Natural killer cell (primary cell): ENCODE measurements at regions not wholly inside any gene's neighbourhood (a gene's known extent, or its start where the extent isn't known, plus 50 kb on each side); places are given as distances from the start of the nearest gene placed in this dataset.
A peak's percentile ranks its signal among the peaks of the same experiment; 100 is the strongest.

ENCODE experiments used
- ATAC-seq, 3 donors: fragments of 150-1000 bp in 2 of 3; fragments of 200-7000 bp in 1 of 3; cut with Tn5 transposase; 1 replicate in 1 of 3; 2 replicates in 2 of 3; pipeline ENCODE4 v1.10.0; 2021; ENCODE audit warnings: mild to moderate bottlenecking in 2 of 3, moderate library complexity in 2 of 3
- DNase-seq, 2 donors: peaks; one replicate each; pipeline versions ENCODE4 v3.0.0 to v3.0.0-alpha.2; 2013 to 2021; ENCODE audit warnings: mixed read lengths in 1 of 2
- H3K27ac ChIP-seq: one replicate; pipeline ENCODE4 v1.5.1; 2013; ENCODE audit warnings: mild to moderate bottlenecking, low read length
- H3K27me3 ChIP-seq: one replicate; pipeline ENCODE4 v1.6.1; 2013; ENCODE audit warnings: low read length; ENCODE audit not compliant: control insufficient read depth, insufficient read depth
- H3K36me3 ChIP-seq: one replicate; pipeline ENCODE4 v1.6.1; 2013; ENCODE audit warnings: low read length; ENCODE audit not compliant: control insufficient read depth, insufficient read depth
- H3K4me1 ChIP-seq: one replicate; pipeline ENCODE4 v1.6.1; 2013; ENCODE audit warnings: low read length; ENCODE audit not compliant: control insufficient read depth, insufficient read depth
- H3K4me3 ChIP-seq: one replicate; pipeline ENCODE4 v1.5.1; 2013; ENCODE audit warnings: low read length
- H3K9me3 ChIP-seq: one replicate; pipeline ENCODE4 v1.6.1; 2013; ENCODE audit warnings: low read length; ENCODE audit not compliant: control insufficient read depth, insufficient read depth
- H3K27ac Mint-ChIP-seq, 2 donors: one replicate each; pipeline ENCODE4 v1.8.0; 2022; ENCODE audit warnings: mild to moderate bottlenecking in 2 of 2, mixed read lengths in 2 of 2, moderate library complexity in 1 of 2
- H3K27me3 Mint-ChIP-seq, 2 donors: one replicate each; pipeline ENCODE4 v1.8.0; 2022; ENCODE audit warnings: low read depth in 2 of 2, mixed read lengths in 2 of 2
- H3K36me3 Mint-ChIP-seq: one replicate; pipeline ENCODE4 v1.8.0; 2022; ENCODE audit warnings: mixed read lengths
- H3K4me1 Mint-ChIP-seq, 2 donors: one replicate each; pipeline ENCODE4 v1.8.0; 2022; ENCODE audit warnings: mixed read lengths in 2 of 2
- H3K4me3 Mint-ChIP-seq: one replicate; pipeline ENCODE4 v1.8.0; 2022; ENCODE audit warnings: mild to moderate bottlenecking, moderate library complexity, mixed read lengths
- H3K9me3 Mint-ChIP-seq, 2 donors: one replicate each; pipeline ENCODE4 v1.8.0; 2022; ENCODE audit warnings: mixed read lengths in 2 of 2
- CTCF ChIP-seq: fragments of 200-600 bp; IDR thresholded peaks from one replicate; pipeline ENCODE4 v1.8.0; 2022; ENCODE audit warnings: antibody characterized with exemption
- WGBS: methylation state at CpG from one replicate; pipeline ENCODE4 v1.1.7; 2013; ENCODE audit warnings: missing lambda C conversion rate; ENCODE audit not compliant: insufficient coverage; 5-methylcytosine and 5-hydroxymethylcytosine counted together
- intact Hi-C: fragments of 100-400 bp; cut with micrococcal nuclease; formaldehyde crosslinking; loops from one replicate; pipeline ENCODE4 v1.14.2; 2022

- Histone ChIP-seq H3K27ac (no peak overlapping the region), H3K9me3 (no peaks in the 10 kb centered on the region), H3K4me3 (no peak overlapping the region), H3K27me3 (no peaks in the 10 kb centered on the region), H3K36me3 (no peaks in the 10 kb centered on the region), H3K4me1 (no peaks in the 10 kb centered on the region)
- TF ChIP-seq CTCF = no peak
- ATAC-seq = no peak
- WGBS = 78% methylated on average over 3 of the region's 3 CpGs
- Mint-ChIP-seq H3K4me1 (no peaks in the 10 kb centered on the region), H3K4me3 (no peak overlapping the region), H3K27me3 (no peaks in the 10 kb centered on the region), H3K9me3 (peaks cover 9 to 10% of the 10 kb centered on the region in 2 donors), H3K36me3 (no peaks in the 10 kb centered on the region), H3K27ac (no peak overlapping the region)
- DNase-seq = no peak
- intact Hi-C loops = no loop called here
Observed at GRCh38 chr3:34475851-34476250, 677.4 kb downstream of the PDCD6IP start.

- Histone ChIP-seq H3K27ac (no peak overlapping the region), H3K36me3 (no peaks in the 10 kb centered on the region), H3K4me1 (no peaks in the 10 kb centered on the region), H3K4me3 (no peak overlapping the region), H3K9me3 (no peaks in the 10 kb centered on the region), H3K27me3 (no peaks in the 10 kb centered on the region)
- WGBS = 20% methylated on average over 1 of the region's 1 CpG
- no peak for TF ChIP-seq CTCF
- H3K4me3 Mint-ChIP-seq = peak overlapping the region; percentile 71
- intact Hi-C loops = no loop called here
- peaks cover 6% of the 10 kb centered on the region in 2 donors for H3K4me1 Mint-ChIP-seq
- DNase-seq (peak in 1 of 2 donors; percentile 1), ATAC-seq (no peak)
- H3K27ac Mint-ChIP-seq = no peak overlapping the region
- no peaks in the 10 kb centered on the region for H3K36me3 Mint-ChIP-seq
- H3K9me3 Mint-ChIP-seq = peaks cover 6 to 9% of the 10 kb centered on the region in 2 donors
- H3K27me3 Mint-ChIP-seq = no peaks in the 10 kb centered on the region
Observed at GRCh38 chr3:34483311-34483887, 685.0 kb downstream of the PDCD6IP start.

GRCh38 chr3:34504366-34504765 is 705.9 kb downstream of the PDCD6IP start:
- no peaks in the 10 kb centered on the region for H3K9me3 ChIP-seq
- no peaks in the 10 kb centered on the region for H3K4me1 ChIP-seq
- H3K36me3 Mint-ChIP-seq = no peaks in the 10 kb centered on the region
- H3K27me3 ChIP-seq = no peaks in the 10 kb centered on the region
- no peaks in the 10 kb centered on the region for H3K36me3 ChIP-seq
- H3K27me3 Mint-ChIP-seq = no peaks in the 10 kb centered on the region
- no peak overlapping the region for H3K4me3 ChIP-seq
- no peak for ATAC-seq
- intact Hi-C loops = no loop called here
- TF ChIP-seq CTCF = no peak
- H3K9me3 Mint-ChIP-seq = peaks cover under 1 to 7% of the 10 kb centered on the region in 2 donors
- H3K4me1 Mint-ChIP-seq = no peaks in the 10 kb centered on the region
- WGBS = 100% methylated on average over 4 of the region's 4 CpGs
- H3K27ac ChIP-seq = no peak overlapping the region
- H3K27ac Mint-ChIP-seq = no peak overlapping the region
- H3K4me3 Mint-ChIP-seq = no peak overlapping the region
- no peak for DNase-seq

GRCh38 chr3:34504775-34505174 is 706.3 kb downstream of the PDCD6IP start:
- no peaks in the 10 kb centered on the region for H3K36me3 Mint-ChIP-seq
- ATAC-seq = no peak
- Histone ChIP-seq H3K4me3 (no peak overlapping the region), H3K27me3 (no peaks in the 10 kb centered on the region), H3K4me1 (no peaks in the 10 kb centered on the region), H3K36me3 (no peaks in the 10 kb centered on the region), H3K9me3 (no peaks in the 10 kb centered on the region), H3K27ac (no peak overlapping the region)
- WGBS = 75% methylated on average over 4 of the region's 4 CpGs
- H3K27me3 Mint-ChIP-seq = no peaks in the 10 kb centered on the region
- no peaks in the 10 kb centered on the region for H3K4me1 Mint-ChIP-seq
- H3K4me3 Mint-ChIP-seq = no peak overlapping the region
- DNase-seq = no peak
- H3K27ac Mint-ChIP-seq = no peak overlapping the region
- H3K9me3 Mint-ChIP-seq = peaks cover 2 to 8% of the 10 kb centered on the region in 2 donors
- TF ChIP-seq CTCF = no peak
- intact Hi-C loops = no loop called here
